ENCODE measurements at regions not wholly inside any gene's neighbourhood (a gene's known extent, or its start where the extent isn't known, plus 50 kb on each side); places are given as distances from the start of the nearest gene placed in this dataset.

GRCh38 chr2:105184420-105184819 lies 57.1 kb upstream of the GPR45 start:
- TF ChIP-seq MXI1 (IDR thresholded peaks at IDR 0.05; ENCODE audit: borderline replicate concordance, low read depth, low read length) (no peak), MAZ (IDR thresholded peaks at IDR 0.05; ENCODE audit: borderline replicate concordance, low read depth, low read length) (no peak), ELK1 (IDR thresholded peaks at IDR 0.05; ENCODE audit: borderline replicate concordance, low read depth, low read length) (no peak), CHD1 (IDR thresholded peaks at IDR 0.05; ENCODE audit: low read depth, low read length) (no peak), POLR2A (IDR thresholded peaks at IDR 0.05; ENCODE audit: low read depth, low read length) (no peak), RAD21 (IDR thresholded peaks at IDR 0.05; ENCODE audit: low read length) (no peak), NFE2L2 (IDR thresholded peaks at IDR 0.05; ENCODE audit: low read depth, low read length) (no peak), CTCF (conservative IDR thresholded peaks at IDR 0.05; ENCODE audit: low read depth, low read length) (no peak), SMC3 (IDR thresholded peaks at IDR 0.05; ENCODE audit: low read depth, low read length) (no peak), RFX5 (IDR thresholded peaks at IDR 0.05; ENCODE audit: low read depth, low read length) (no peak), CEBPB (IDR thresholded peaks at IDR 0.05; ENCODE audit: low read depth, low read length) (no peak), FOS (IDR thresholded peaks at IDR 0.05; ENCODE audit: low read depth, low read length) (no peak), MAFK (IDR thresholded peaks at IDR 0.05; ENCODE audit: low read depth, low read length) (no peak), BHLHE40 (IDR thresholded peaks at IDR 0.05; ENCODE audit: low read depth, low read length) (no peak)
- POLR2A ChIA-PET (ENCODE audit: unreplicated experiment), result no interaction called here
- WGBS, 2 experiments (ENCODE audit: extremely low coverage in 2 of 2, insufficient read length in 1 of 2), result 0% methylated on average over 1 of the region's 8 CpGs; no CpG with 5 or more reads in 1 of the 2 experiments

More at GRCh38 chr2:105184420-105184819, 57.1 kb upstream of the GPR45 start:
- no peaks in the 10 kb centered on the region for H3K9me1 ChIP-seq (ENCODE audit: insufficient read depth, low read length)
- H2AK9ac ChIP-seq (replicated peaks; ENCODE audit: low read depth, low read length, poor library complexity), result no peak overlapping the region
- H3K23ac ChIP-seq (ENCODE audit: low read depth, low read length), result no peak overlapping the region
- H3K4ac ChIP-seq (ENCODE audit: low read depth, low read length), result no peak overlapping the region
- H2BK20ac ChIP-seq (ENCODE audit: low read depth, low read length), result no peak overlapping the region
- H3K4me3 ChIP-seq (ENCODE audit: insufficient read depth, low read depth, low read length), result no peak overlapping the region
- in situ Hi-C loops (cut with MboI; ENCODE audit: low sequenced_read_pairs) (no loop called here), dilution Hi-C loops (cut with HindIII; ENCODE audit: low sequenced_read_pairs, unreplicated experiment) (no loop called here), intact Hi-C loops (cut with micrococcal nuclease) (no loop called here)
- H3K14ac ChIP-seq (replicated peaks; ENCODE audit: low read depth, low read length), result no peak overlapping the region
- H4K20me1 ChIP-seq (ENCODE audit: insufficient read depth, low read length), result no peaks in the 10 kb centered on the region
- no peak overlapping the region for H3K27ac ChIP-seq (ENCODE audit: insufficient read depth, low read length)
- BruUV-seq (replicated peaks), result no TSS peak
- H3K4me1 ChIP-seq (ENCODE audit: control insufficient read depth, insufficient read depth, low read length), result no peaks in the 10 kb centered on the region
- no peak overlapping the region for H2AK5ac ChIP-seq (ENCODE audit: low read depth, low read length)
- H2BK120ac ChIP-seq (ENCODE audit: low read depth, low read length), result no peak overlapping the region
- no peak overlapping the region for H3K4me2 ChIP-seq (ENCODE audit: low read depth, low read length)
- no peak overlapping the region for H4K91ac ChIP-seq (ENCODE audit: insufficient read depth, low read depth, low read length)
- no peaks in the 10 kb centered on the region for H3K79me1 ChIP-seq (ENCODE audit: low read depth in 1 of 2, low read length in 2 of 2)
- H3K9ac ChIP-seq (ENCODE audit: low read depth, low read length), result no peak overlapping the region
- ATAC-seq (ENCODE audit: low read depth) (no peak), DNase-seq (no peak)
- H4K8ac ChIP-seq (ENCODE audit: low read depth in 2 of 2, low read length in 2 of 2), result no peak overlapping the region
- H2AFZ ChIP-seq (replicated peaks; ENCODE audit: low read length, poor library complexity), result no peak overlapping the region
- H2BK15ac ChIP-seq (ENCODE audit: low read depth, low read length), result no peak overlapping the region
- CTCF ChIA-PET, result no interaction called here
- no peak overlapping the region for H2BK5ac ChIP-seq (ENCODE audit: low read depth, low read length, poor library complexity, severe bottlenecking)
- no peak overlapping the region for H3K18ac ChIP-seq (ENCODE audit: low read depth, low read length)
- H3K27me3 ChIP-seq (ENCODE audit: control insufficient read depth, insufficient read depth, low read length), result peaks cover 18% of the 10 kb centered on the region
- no peak overlapping the region for H3K56ac ChIP-seq (ENCODE audit: extremely low read depth, insufficient read depth, low read length)
- H4K5ac ChIP-seq (ENCODE audit: low read depth, low read length), result no peak overlapping the region
- no peaks in the 10 kb centered on the region for H3K9me3 ChIP-seq (ENCODE audit: control insufficient read depth, insufficient read depth, low read length)
- H3K36me3 ChIP-seq (ENCODE audit: control insufficient read depth, insufficient read depth, low read length), result no peaks in the 10 kb centered on the region
